ENCODE measurements at regions not wholly inside any gene's neighbourhood (a gene's known extent, or its start where the extent isn't known, plus 50 kb on each side); places are given as distances from the start of the nearest gene placed in this dataset.
"Not testable (repeated sequence)": the region's sequence is repeated elsewhere in the genome, so short reads cannot be mapped to it uniquely, and the experiment has no call there.

DNA sequence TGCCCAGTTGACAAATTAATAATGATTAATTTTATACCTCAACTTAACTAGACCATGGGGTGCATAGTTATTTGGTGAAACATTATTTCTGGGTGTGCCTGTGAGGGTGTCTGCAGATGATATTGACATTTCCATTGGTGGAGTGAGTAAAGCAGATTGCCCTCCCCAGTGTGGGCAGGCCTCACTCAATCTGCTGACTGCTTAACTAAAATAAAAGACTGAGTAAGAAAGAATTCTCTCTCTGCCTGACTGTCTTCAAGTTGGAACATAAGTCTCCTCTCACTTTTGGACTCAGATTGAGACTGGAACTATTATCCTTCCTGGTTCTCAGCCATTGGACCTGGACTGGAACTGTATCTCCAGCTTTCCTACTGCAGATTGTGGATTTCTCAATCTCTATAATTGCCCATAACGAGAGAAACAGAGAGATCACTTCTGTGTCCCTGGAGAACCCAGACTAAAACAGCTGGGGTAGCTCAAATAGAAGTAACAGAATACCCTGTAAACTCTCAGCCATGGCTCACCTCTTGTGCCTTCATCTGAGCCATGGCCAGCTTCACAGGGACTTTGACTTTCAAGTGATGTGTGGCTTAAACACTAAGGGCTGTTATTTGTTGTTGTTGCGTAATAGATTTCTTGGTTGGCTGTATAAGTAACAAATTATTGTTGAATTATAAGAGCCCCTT is 575.3 kb upstream of the RAB6C start:
- Histone ChIP-seq H3K36me3 (no peaks in the 10 kb centered on the region), H3K4me3 (no peak overlapping the region), H4K20me1 (no peaks in the 10 kb centered on the region), H3K27me3 (no peaks in the 10 kb centered on the region), H3K4me2 (no peak overlapping the region), H3K9ac (no peak overlapping the region), H3K9me3 (peaks cover 5% of the 10 kb centered on the region; the same call in 1 of the 2 replicates), H3K4me1 (peaks cover 12% of the 10 kb centered on the region), H3K27ac (no peak overlapping the region)
- peak; percentile 88 for TF ChIP-seq Cebpa-rat (IDR thresholded peaks at IDR 0.05)

DNA sequence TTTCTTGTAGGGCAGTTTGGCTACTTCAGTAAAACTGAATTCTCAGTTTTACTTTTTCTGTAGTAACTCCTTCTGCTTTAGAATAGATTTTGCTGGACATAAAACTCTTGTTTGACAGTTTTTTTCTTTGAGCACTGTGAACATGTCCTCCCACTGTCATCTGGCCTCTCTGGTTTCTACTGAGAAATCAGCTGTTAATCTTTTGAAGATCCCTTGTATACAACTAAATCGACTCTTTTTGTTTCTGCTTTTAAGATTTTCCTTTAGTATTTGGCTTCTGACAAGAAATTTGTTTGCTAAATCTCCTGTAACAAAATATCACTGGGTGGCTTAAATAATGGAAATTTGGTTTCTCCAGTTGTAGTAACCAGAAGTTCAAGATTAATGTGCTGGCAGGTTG is 570.9 kb upstream of the RAB6C start:
- H3K9me3 ChIP-seq = peaks cover 5% of the 10 kb centered on the region; the same call in 1 of the 2 replicates
- H3K4me1 ChIP-seq = no peaks in the 10 kb centered on the region
- TF ChIP-seq Cebpa-rat (IDR thresholded peaks at IDR 0.05) = no peak
- no peaks in the 10 kb centered on the region for H3K36me3 ChIP-seq
- H3K27ac ChIP-seq = no peak overlapping the region
- no peak overlapping the region for H3K4me2 ChIP-seq
- H3K9ac ChIP-seq = no peak overlapping the region
- no peaks in the 10 kb centered on the region for H3K27me3 ChIP-seq
- no peaks in the 10 kb centered on the region for H4K20me1 ChIP-seq
- H3K4me3 ChIP-seq = no peak overlapping the region

DNA sequence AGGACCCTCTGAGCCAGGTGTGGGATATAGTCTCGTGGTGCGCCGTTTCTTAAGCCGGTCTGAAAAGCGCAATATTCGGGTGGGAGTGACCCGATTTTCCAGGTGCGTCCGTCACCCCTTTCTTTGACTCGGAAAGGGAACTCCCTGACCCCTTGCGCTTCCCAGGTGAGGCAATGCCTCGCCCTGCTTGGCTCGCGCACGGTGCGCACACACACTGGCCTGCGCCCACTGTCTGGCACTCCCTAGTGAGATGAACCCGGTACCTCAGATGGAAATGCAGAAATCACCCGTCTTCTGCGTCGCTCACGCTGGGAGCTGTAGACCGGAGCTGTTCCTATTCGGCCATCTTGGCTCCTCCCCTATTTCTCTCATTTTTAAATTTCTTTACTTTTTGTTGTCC is 562.4 kb upstream of the RAB6C start:
- not testable (repeated sequence) for H3K9me3 ChIP-seq, H3K27ac ChIP-seq, H3K4me3 ChIP-seq, H3K36me3 ChIP-seq, H4K20me1 ChIP-seq, H3K4me2 ChIP-seq, H3K4me1 ChIP-seq, H3K27me3 ChIP-seq, H3K9ac ChIP-seq

DNA sequence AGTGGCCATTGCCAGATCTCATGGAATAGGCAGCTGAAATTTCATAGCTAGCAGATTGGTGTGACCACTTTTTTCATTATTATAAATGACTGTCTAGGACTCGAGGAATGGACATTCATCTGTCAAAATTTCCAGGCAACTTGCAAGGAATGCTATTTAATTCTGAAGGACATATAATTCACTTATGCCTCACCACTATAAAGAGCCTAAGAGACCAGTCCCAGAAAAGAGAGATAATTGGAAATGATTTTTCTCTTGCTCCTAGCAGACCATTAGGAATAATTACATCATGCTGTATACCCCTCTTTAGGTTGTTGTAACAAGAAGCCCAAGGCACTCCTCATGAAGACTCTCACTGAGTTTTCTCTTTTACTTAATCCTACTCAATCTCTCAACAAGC is 557.4 kb upstream of the RAB6C start:
- no peak overlapping the region for H3K4me3 ChIP-seq
- no peak overlapping the region for H3K9ac ChIP-seq
- H3K36me3 ChIP-seq = no peaks in the 10 kb centered on the region
- no peak overlapping the region for H3K27ac ChIP-seq
- H3K27me3 ChIP-seq = no peaks in the 10 kb centered on the region
- H3K4me2 ChIP-seq = no peak overlapping the region
- H3K4me1 ChIP-seq = no peaks in the 10 kb centered on the region
- no peak for TF ChIP-seq Cebpa-rat (IDR thresholded peaks at IDR 0.05)
- H3K9me3 ChIP-seq = no peaks in the 10 kb centered on the region
- no peaks in the 10 kb centered on the region for H4K20me1 ChIP-seq

DNA sequence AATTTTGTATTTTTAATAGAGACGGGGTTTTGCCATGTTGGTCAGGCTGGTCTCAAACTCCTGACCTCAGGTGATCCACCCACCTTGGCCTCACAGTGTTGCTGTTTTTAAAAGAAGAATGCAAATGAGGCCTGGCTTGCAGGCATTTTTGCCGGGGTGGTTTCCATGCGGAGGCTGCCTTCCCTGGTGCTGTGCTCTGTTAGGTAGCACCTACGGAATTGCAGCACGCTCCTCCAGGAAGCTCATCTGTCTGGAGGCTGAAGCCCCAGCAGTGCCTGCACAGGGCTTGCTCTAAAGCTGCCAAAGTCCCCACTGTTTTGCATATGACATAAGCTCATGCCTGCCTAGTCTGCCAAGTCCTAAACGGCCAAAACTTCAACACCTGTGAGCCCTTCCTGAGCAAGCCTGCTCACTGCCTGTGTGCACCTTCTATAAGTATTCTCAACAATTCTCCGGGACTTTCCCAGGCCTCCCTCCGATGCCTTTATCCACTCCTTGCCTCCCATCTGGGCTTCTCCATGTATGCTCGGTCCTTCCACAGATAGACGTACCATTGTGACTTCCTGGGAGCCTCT is 551.3 kb upstream of the RAB6C start:
- TF ChIP-seq Cebpa-rat (IDR thresholded peaks at IDR 0.05) = no peak
- Histone ChIP-seq H3K36me3 (no peaks in the 10 kb centered on the region), H3K4me1 (no peaks in the 10 kb centered on the region), H3K27me3 (no peaks in the 10 kb centered on the region), H3K4me2 (no peak overlapping the region), H3K27ac (no peak overlapping the region), H3K4me3 (no peak overlapping the region), H3K9ac (no peak overlapping the region), H4K20me1 (no peaks in the 10 kb centered on the region), H3K9me3 (no peaks in the 10 kb centered on the region)

DNA sequence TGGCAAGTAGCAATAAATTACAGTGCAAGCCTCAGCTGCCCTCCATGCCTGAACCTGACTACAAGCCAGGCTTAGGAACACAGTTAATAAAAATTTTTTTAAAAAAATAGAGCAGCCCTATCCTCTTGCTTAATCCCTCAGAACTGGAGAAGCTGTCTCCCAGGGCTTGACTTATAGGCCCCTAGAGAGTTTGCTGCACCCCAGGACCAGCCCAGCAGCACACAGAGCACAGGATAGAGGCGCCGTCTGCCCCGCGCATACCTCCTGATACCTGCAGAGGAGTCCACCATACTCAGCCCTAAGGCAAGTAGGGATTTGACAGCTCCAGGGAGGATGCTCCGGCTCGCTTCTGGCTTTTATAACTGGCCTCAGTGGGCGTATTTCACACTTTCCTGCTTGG is 548.6 kb upstream of the RAB6C start:
- Histone ChIP-seq H3K27me3 (0 out of 2 replicates have a peak, but pooled peaks cover 2% of the 10 kb centered on the region), H4K20me1 (no peaks in the 10 kb centered on the region), H3K4me2 (no peak overlapping the region), H3K36me3 (no peaks in the 10 kb centered on the region), H3K9me3 (no peaks in the 10 kb centered on the region), H3K9ac (no peak overlapping the region), H3K4me3 (no peak overlapping the region), H3K27ac (no peak overlapping the region), H3K4me1 (no peaks in the 10 kb centered on the region)
- no peak for TF ChIP-seq Cebpa-rat (IDR thresholded peaks at IDR 0.05)

DNA sequence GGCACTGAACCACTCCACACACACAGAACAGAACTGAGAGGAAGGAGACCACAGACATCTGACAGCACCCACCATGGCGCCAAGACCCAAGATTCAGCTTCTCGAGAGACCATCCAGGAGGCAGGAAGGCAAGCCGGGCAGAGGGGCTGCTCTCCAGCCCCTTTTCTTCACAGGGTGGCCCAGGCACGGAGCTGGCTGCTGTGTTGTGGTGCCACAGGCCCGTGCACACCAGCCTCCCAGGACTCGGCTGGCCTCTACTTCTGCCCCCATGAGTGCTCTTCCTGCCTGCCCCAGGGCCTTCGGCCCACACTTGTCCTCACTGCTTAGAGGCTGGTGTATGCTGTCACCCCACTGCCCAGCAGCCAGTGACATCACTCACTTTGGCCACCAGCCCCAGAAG is 547.6 kb upstream of the RAB6C start:
- H3K27me3 ChIP-seq = 0 out of 2 replicates have a peak, but pooled peaks cover 2% of the 10 kb centered on the region
- TF ChIP-seq Cebpa-rat (IDR thresholded peaks at IDR 0.05) = no peak
- no peaks in the 10 kb centered on the region for H4K20me1 ChIP-seq
- H3K9me3 ChIP-seq = no peaks in the 10 kb centered on the region
- H3K36me3 ChIP-seq = no peaks in the 10 kb centered on the region
- no peak overlapping the region for H3K4me2 ChIP-seq
- H3K4me1 ChIP-seq = no peaks in the 10 kb centered on the region
- no peak overlapping the region for H3K4me3 ChIP-seq
- no peak overlapping the region for H3K9ac ChIP-seq
- no peak overlapping the region for H3K27ac ChIP-seq

DNA sequence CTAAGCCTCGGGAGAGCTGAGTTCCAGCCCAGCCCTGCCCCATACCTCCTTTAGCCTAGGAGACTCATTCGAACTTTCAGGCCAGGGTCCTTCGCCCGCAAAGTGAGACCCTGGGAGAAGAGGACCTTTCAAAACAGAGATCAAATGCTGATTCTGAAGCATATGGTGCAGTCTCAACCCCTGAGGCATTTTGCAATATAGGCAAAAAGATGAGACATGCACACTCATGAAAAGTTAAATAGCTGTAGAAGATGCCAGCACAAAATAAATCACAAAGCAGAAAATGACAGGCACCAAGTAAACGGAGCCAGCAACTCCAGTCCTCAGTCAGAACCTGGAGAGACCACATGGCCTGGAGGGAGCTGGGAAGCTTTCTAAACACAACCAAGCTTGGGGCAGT is 542.7 kb upstream of the RAB6C start:
- peaks cover 30% of the 10 kb centered on the region for H3K4me1 ChIP-seq
- TF ChIP-seq Cebpa-rat (IDR thresholded peaks at IDR 0.05) = no peak
- 0 out of 2 replicates have a peak, but pooled peaks cover 2% of the 10 kb centered on the region for H3K27me3 ChIP-seq
- H3K9ac ChIP-seq = no peak overlapping the region
- H3K4me2 ChIP-seq = no peak overlapping the region
- H3K27ac ChIP-seq = no peak overlapping the region
- no peaks in the 10 kb centered on the region for H3K36me3 ChIP-seq
- no peaks in the 10 kb centered on the region for H3K9me3 ChIP-seq
- H4K20me1 ChIP-seq = no peaks in the 10 kb centered on the region
- no peak overlapping the region for H3K4me3 ChIP-seq

DNA sequence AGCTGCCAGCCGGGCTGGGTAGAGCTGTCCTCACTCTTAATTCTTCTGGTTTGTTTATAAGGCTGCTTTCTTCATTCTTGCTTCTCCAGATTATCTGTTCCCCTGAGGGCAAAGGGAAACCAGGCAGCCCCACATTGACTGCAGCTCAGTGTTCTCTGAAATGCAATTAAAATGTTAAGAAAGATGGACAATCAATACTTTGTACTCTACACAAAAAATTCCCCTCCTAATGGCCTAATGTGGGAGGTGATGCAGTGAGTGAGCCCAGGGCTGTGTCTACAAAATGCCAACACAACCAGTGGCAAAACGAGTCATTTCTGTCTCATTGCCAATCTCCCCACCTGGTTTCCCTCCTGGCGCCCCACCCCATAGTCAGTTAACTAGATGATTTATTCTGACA is 541.7 kb upstream of the RAB6C start:
- H3K4me3 ChIP-seq = no peak overlapping the region
- no peak overlapping the region for H3K4me2 ChIP-seq
- no peaks in the 10 kb centered on the region for H3K36me3 ChIP-seq
- H3K9me3 ChIP-seq = no peaks in the 10 kb centered on the region
- no peak overlapping the region for H3K27ac ChIP-seq
- H3K9ac ChIP-seq = no peak overlapping the region
- 0 out of 2 replicates have a peak, but pooled peaks cover 2% of the 10 kb centered on the region for H3K27me3 ChIP-seq
- no peak for TF ChIP-seq Cebpa-rat (IDR thresholded peaks at IDR 0.05)
- H4K20me1 ChIP-seq = no peaks in the 10 kb centered on the region
- peaks cover 30% of the 10 kb centered on the region for H3K4me1 ChIP-seq

DNA sequence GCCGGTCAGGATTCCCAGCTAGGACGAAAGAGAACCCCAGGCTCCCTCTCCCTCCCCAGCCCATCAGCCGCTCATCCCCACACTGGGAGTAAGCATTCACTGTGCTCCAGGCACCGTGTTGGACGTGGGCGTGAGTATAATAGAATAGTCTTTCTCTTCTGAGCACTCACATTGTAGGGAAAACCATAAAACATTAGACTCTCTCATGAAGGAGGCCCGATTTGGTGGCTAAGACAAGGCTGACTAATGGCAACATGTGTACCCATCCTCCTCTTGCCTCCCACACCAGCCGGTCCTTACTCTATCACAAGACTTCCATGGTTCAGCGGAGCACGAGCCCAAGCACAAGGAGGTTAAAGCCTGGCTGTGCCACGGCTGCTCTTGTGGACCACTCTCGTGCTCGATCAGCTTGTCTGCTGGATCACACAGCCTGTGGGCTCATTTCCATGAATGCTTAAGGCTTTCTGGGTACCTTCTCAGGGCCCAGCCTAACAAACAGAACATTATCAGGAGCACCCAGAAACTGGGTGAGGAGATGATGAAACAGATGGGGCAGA is 540.9 kb upstream of the RAB6C start:
- no peak overlapping the region for H3K4me3 ChIP-seq
- H3K27ac ChIP-seq = no peak overlapping the region
- H4K20me1 ChIP-seq = no peaks in the 10 kb centered on the region
- H3K9me3 ChIP-seq = no peaks in the 10 kb centered on the region
- H3K27me3 ChIP-seq = 0 out of 2 replicates have a peak, but pooled peaks cover 2% of the 10 kb centered on the region
- H3K4me2 ChIP-seq = peak overlapping the region; percentile 23; the same call in 1 of the 2 replicates
- no peak overlapping the region for H3K9ac ChIP-seq
- TF ChIP-seq Cebpa-rat (IDR thresholded peaks at IDR 0.05) = no peak
- peaks cover 30% of the 10 kb centered on the region for H3K4me1 ChIP-seq
- H3K36me3 ChIP-seq = no peaks in the 10 kb centered on the region

Data from BLaER1 (cell line).